ENCODE measurements at regions not wholly inside any gene's neighbourhood (a gene's known extent, or its start where the extent isn't known, plus 50 kb on each side); places are given as distances from the start of the nearest gene placed in this dataset.

DNA sequence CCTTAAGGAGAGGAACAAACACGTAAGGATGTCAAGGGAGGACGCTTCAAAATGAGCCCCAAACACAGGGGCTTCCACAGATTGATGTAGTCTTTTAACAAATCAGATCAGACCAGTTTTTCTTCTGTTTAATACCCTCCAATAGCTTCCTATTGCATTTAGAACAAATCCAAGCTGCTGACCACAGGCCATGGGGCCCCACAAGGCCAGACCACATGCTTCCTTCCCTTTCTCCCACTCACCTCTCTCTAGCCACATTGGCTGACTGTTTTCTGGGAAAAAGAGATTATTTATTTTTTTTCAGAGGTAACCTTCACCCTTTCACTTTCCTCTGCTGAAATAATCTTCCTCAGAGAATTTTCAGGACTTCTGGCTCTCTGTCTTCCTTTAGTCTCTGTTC is 380.6 kb downstream of the SIPA1L2 start:
- no peaks in the 10 kb centered on the region for H3K27me3 ChIP-seq (ENCODE audit: insufficient read depth, low read depth, low read length)
- no peaks in the 10 kb centered on the region for H3K79me2 ChIP-seq (replicated peaks; ENCODE audit: insufficient read depth, low read length)
- no peak for TF ChIP-seq RAD21 (conservative IDR thresholded peaks at IDR 0.05)
- no peak for TF ChIP-seq SMC3 (conservative IDR thresholded peaks at IDR 0.05; ENCODE audit: poor library complexity)
- no peak for TF ChIP-seq EP300 (conservative IDR thresholded peaks at IDR 0.05; ENCODE audit: poor library complexity, severe bottlenecking)
- TF ChIP-seq, protein P1, sequence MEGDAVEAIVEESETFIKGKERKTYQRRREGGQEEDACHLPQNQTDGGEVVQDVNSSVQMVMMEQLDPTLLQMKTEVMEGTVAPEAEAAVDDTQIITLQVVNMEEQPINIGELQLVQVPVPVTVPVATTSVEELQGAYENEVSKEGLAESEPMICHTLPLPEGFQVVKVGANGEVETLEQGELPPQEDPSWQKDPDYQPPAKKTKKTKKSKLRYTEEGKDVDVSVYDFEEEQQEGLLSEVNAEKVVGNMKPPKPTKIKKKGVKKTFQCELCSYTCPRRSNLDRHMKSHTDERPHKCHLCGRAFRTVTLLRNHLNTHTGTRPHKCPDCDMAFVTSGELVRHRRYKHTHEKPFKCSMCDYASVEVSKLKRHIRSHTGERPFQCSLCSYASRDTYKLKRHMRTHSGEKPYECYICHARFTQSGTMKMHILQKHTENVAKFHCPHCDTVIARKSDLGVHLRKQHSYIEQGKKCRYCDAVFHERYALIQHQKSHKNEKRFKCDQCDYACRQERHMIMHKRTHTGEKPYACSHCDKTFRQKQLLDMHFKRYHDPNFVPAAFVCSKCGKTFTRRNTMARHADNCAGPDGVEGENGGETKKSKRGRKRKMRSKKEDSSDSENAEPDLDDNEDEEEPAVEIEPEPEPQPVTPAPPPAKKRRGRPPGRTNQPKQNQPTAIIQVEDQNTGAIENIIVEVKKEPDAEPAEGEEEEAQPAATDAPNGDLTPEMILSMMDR (IDR thresholded peaks at IDR 0.05; ENCODE audit: poor library complexity, severe bottlenecking), result no peak
- TF ChIP-seq MXI1 (conservative IDR thresholded peaks at IDR 0.05; ENCODE audit: poor library complexity, severe bottlenecking), result no peak
- TF ChIP-seq TAF1 (IDR thresholded peaks at IDR 0.05; ENCODE audit: low read depth), result no peak
- no peak for TF ChIP-seq POLR2AphosphoS5 (IDR thresholded peaks at IDR 0.05)
- TF ChIP-seq EZH2 (IDR thresholded peaks at IDR 0.05; ENCODE audit: borderline replicate concordance, insufficient read depth, low read length, poor library complexity, severe bottlenecking), result no peak
- TF ChIP-seq, protein P2, sequence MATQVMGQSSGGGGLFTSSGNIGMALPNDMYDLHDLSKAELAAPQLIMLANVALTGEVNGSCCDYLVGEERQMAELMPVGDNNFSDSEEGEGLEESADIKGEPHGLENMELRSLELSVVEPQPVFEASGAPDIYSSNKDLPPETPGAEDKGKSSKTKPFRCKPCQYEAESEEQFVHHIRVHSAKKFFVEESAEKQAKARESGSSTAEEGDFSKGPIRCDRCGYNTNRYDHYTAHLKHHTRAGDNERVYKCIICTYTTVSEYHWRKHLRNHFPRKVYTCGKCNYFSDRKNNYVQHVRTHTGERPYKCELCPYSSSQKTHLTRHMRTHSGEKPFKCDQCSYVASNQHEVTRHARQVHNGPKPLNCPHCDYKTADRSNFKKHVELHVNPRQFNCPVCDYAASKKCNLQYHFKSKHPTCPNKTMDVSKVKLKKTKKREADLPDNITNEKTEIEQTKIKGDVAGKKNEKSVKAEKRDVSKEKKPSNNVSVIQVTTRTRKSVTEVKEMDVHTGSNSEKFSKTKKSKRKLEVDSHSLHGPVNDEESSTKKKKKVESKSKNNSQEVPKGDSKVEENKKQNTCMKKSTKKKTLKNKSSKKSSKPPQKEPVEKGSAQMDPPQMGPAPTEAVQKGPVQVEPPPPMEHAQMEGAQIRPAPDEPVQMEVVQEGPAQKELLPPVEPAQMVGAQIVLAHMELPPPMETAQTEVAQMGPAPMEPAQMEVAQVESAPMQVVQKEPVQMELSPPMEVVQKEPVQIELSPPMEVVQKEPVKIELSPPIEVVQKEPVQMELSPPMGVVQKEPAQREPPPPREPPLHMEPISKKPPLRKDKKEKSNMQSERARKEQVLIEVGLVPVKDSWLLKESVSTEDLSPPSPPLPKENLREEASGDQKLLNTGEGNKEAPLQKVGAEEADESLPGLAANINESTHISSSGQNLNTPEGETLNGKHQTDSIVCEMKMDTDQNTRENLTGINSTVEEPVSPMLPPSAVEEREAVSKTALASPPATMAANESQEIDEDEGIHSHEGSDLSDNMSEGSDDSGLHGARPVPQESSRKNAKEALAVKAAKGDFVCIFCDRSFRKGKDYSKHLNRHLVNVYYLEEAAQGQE (IDR thresholded peaks at IDR 0.05; ENCODE audit: borderline replicate concordance), result no peak
- no peak overlapping the region for H3K4me3 ChIP-seq (ENCODE audit: low read length)
- no peaks in the 10 kb centered on the region for H3K9me3 ChIP-seq (ENCODE audit: low read length)
- no peaks in the 10 kb centered on the region for H4K20me1 ChIP-seq (ENCODE audit: insufficient read depth)
- no peak overlapping the region for H2AFZ ChIP-seq (ENCODE audit: low read depth, low read length)
- no peak overlapping the region for H3K9ac ChIP-seq (ENCODE audit: low read length)
- no peak overlapping the region for H3K27ac ChIP-seq (ENCODE audit: low read length)
- no peaks in the 10 kb centered on the region for H3F3A ChIP-seq (ENCODE audit: insufficient read depth, low read length, poor library complexity, severe bottlenecking)
- no peak overlapping the region for H3K4me2 ChIP-seq (ENCODE audit: low read length)
- no peaks in the 10 kb centered on the region for H3K36me3 ChIP-seq (ENCODE audit: insufficient read depth, low read length)
- no peaks in the 10 kb centered on the region for H3K9me2 ChIP-seq (ENCODE audit: insufficient read depth, low read length)

DNA sequence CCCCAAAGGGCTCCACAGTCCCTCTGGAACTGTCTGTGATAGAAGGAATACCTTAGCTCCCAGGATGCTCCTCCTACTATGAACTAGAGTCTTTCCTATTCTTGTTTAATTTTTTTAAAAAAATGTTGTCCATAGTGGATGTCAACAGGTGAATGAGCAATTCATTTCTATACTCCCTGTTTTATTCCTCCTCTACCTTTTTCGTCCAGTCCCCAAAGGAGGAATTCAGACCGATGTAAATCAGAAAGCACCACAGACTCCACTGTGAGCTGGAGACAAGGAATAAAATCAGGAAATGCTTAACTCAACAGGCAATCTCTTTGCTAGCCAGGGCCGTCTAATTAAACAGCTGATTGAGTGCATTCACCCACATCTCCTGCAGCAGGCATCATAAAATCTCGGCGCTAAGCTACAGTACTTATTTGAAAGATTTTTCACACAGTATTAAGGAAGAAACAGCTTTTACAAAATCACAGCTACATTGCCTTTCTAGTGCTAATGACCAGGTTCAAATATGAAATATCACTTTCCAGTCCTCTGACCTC is 381.6 kb downstream of the SIPA1L2 start:
- Histone ChIP-seq H3K27me3 (ENCODE audit: insufficient read depth, low read depth, low read length) (no peaks in the 10 kb centered on the region), H4K20me1 (ENCODE audit: insufficient read depth) (no peaks in the 10 kb centered on the region), H3K9me3 (ENCODE audit: low read length) (no peaks in the 10 kb centered on the region), H3K36me3 (ENCODE audit: insufficient read depth, low read length) (no peaks in the 10 kb centered on the region), H2AFZ (ENCODE audit: low read depth, low read length) (no peak overlapping the region), H3K9me2 (ENCODE audit: insufficient read depth, low read length) (no peaks in the 10 kb centered on the region), H3K9ac (ENCODE audit: low read length) (no peak overlapping the region), H3K4me3 (ENCODE audit: low read length) (no peak overlapping the region), H3K4me2 (ENCODE audit: low read length) (no peak overlapping the region), H3K27ac (ENCODE audit: low read length) (no peak overlapping the region), H3K79me2 (replicated peaks; ENCODE audit: insufficient read depth, low read length) (no peaks in the 10 kb centered on the region), H3F3A (ENCODE audit: insufficient read depth, low read length, poor library complexity, severe bottlenecking) (no peaks in the 10 kb centered on the region)
- TF ChIP-seq POLR2AphosphoS5 (IDR thresholded peaks at IDR 0.05) (no peak), SMC3 (conservative IDR thresholded peaks at IDR 0.05; ENCODE audit: poor library complexity) (no peak), EZH2 (IDR thresholded peaks at IDR 0.05; ENCODE audit: borderline replicate concordance, insufficient read depth, low read length, poor library complexity, severe bottlenecking) (no peak), TAF1 (IDR thresholded peaks at IDR 0.05; ENCODE audit: low read depth) (no peak), MXI1 (conservative IDR thresholded peaks at IDR 0.05; ENCODE audit: poor library complexity, severe bottlenecking) (no peak), EP300 (conservative IDR thresholded peaks at IDR 0.05; ENCODE audit: poor library complexity, severe bottlenecking) (no peak), RAD21 (conservative IDR thresholded peaks at IDR 0.05) (no peak)
- TF ChIP-seq, protein P1 (IDR thresholded peaks at IDR 0.05; ENCODE audit: poor library complexity, severe bottlenecking), result no peak
- TF ChIP-seq, protein P2 (IDR thresholded peaks at IDR 0.05; ENCODE audit: borderline replicate concordance), result no peak
